CD8-positive, alpha-beta memory T cell (primary cell): ENCODE measurements at regions not wholly inside any gene's neighbourhood (a gene's known extent, or its start where the extent isn't known, plus 50 kb on each side); places are given as distances from the start of the nearest gene placed in this dataset.
"Not testable (repeated sequence)": the region's sequence is repeated elsewhere in the genome, so short reads cannot be mapped to it uniquely, and the experiment has no call there.

Source experiments
- CTCF ChIA-PET: fragments of 350-600 bp; sonication (Branson Sonifier 250); formaldehyde crosslinking; loops from one replicate; lab custom pipeline; 2021; ENCODE audit warnings: antibody characterized with exemption; lab: Charles Lee
- POLR2A ChIA-PET: fragments of 350-600 bp; sonication (Branson Sonifier 250); formaldehyde crosslinking; loops from one replicate; lab custom pipeline; 2021; ENCODE audit warnings: antibody characterized with exemption; lab: Charles Lee
- DNase-seq, 5 donors: peaks; one replicate each; pipeline versions ENCODE4 v3.0.0 to v3.0.0-alpha.2; 2020 to 2022; ENCODE audit warnings: mixed read lengths in 1 of 5
- H3K27ac ChIP-seq: one replicate; pipeline ENCODE4 v1.7.0; 2013; ENCODE audit warnings: low read depth, mild to moderate bottlenecking, low read length, moderate library complexity
- H3K27me3 ChIP-seq: 2 replicates; pipeline ENCODE4 v1.7.0; 2013; ENCODE audit warnings: low read length, mild to moderate bottlenecking; ENCODE audit not compliant: insufficient read depth, poor library complexity, severe bottlenecking
- H3K36me3 ChIP-seq: 2 replicates; pipeline ENCODE4 v1.7.0; 2013; ENCODE audit warnings: mild to moderate bottlenecking, low read length, moderate library complexity; ENCODE audit not compliant: insufficient read depth
- H3K4me1 ChIP-seq: 2 replicates; pipeline ENCODE4 v1.7.0; 2013; ENCODE audit warnings: mild to moderate bottlenecking, low read length, moderate library complexity; ENCODE audit not compliant: insufficient read depth
- H3K4me3 ChIP-seq: 2 replicates; pipeline ENCODE4 v1.7.0; 2013; ENCODE audit warnings: mild to moderate bottlenecking, low read length
- H3K9me3 ChIP-seq: 2 replicates; pipeline ENCODE4 v1.7.0; 2013; ENCODE audit warnings: mild to moderate bottlenecking, low read length
- H3K27ac Mint-ChIP-seq, 8 donors: one replicate each; pipeline ENCODE4 v1.8.0; 2020 to 2021; ENCODE audit warnings: mixed read lengths in 8 of 8, mild to moderate bottlenecking in 6 of 8, inconsistent platforms in 3 of 8, moderate library complexity in 3 of 8
- H3K27me3 Mint-ChIP-seq, 2 donors: one replicate each; pipeline ENCODE4 v1.8.0; 2020 to 2021; ENCODE audit warnings: mixed read lengths in 2 of 2, mild to moderate bottlenecking in 1 of 2, moderate library complexity in 1 of 2
- H3K36me3 Mint-ChIP-seq, 3 donors: one replicate each; pipeline ENCODE4 v1.8.0; 2020 to 2021; ENCODE audit warnings: mixed read lengths in 3 of 3, inconsistent platforms in 1 of 3, mild to moderate bottlenecking in 1 of 3
- H3K4me1 Mint-ChIP-seq, 3 donors: one replicate each; pipeline ENCODE4 v1.8.0; 2020 to 2021; ENCODE audit warnings: mixed read lengths in 3 of 3, inconsistent platforms in 1 of 3, mild to moderate bottlenecking in 1 of 3
- H3K4me3 Mint-ChIP-seq, 7 donors: one replicate each; pipeline ENCODE4 v1.8.0; 2020 to 2021; ENCODE audit warnings: mixed read lengths in 7 of 7, mild to moderate bottlenecking in 6 of 7, moderate library complexity in 4 of 7, inconsistent platforms in 2 of 7
- H3K9me3 Mint-ChIP-seq, 5 donors: one replicate each; pipeline ENCODE4 v1.8.0; 2020 to 2022; ENCODE audit warnings: mixed read lengths in 5 of 5, mild to moderate bottlenecking in 3 of 5, moderate library complexity in 2 of 5, inconsistent platforms in 1 of 5

GRCh38 chr2:8138923-8139667 is 542.8 kb upstream of the ID2 start:
- Histone ChIP-seq H3K27me3 (no peaks in the 10 kb centered on the region), H3K4me3 (no peak overlapping the region), H3K9me3 (no peaks in the 10 kb centered on the region), H3K36me3 (no peaks in the 10 kb centered on the region), H3K4me1 (no peaks in the 10 kb centered on the region), H3K27ac (no peak overlapping the region)
- Mint-ChIP-seq H3K9me3 (no peaks in the 10 kb centered on the region), H3K4me1 (peaks cover 0 to 5% (median 0%) of the 10 kb centered on the region in 3 donors), H3K4me3 (no peak overlapping the region), H3K27ac (no peak overlapping the region), H3K27me3 (peaks cover 0 to 1% of the 10 kb centered on the region in 2 donors), H3K36me3 (peaks cover 0 to 13% (median 2%) of the 10 kb centered on the region in 3 donors)
- no peak for DNase-seq
- ChIA-PET CTCF (no interaction called here), POLR2A (no interaction called here)

- ChIA-PET POLR2A (no interaction called here), CTCF (no interaction called here)
- no peaks in the 10 kb centered on the region for H3K27me3 ChIP-seq
- H3K9me3 ChIP-seq: no peaks in the 10 kb centered on the region
- peaks cover 0 to 13% (median 2%) of the 10 kb centered on the region in 3 donors for H3K36me3 Mint-ChIP-seq
- no peak overlapping the region for H3K27ac Mint-ChIP-seq
- H3K4me1 Mint-ChIP-seq: peaks cover 0 to 5% (median 0%) of the 10 kb centered on the region in 3 donors
- H3K27ac ChIP-seq: no peak overlapping the region
- H3K4me1 ChIP-seq: no peaks in the 10 kb centered on the region
- H3K36me3 ChIP-seq: no peaks in the 10 kb centered on the region
- H3K9me3 Mint-ChIP-seq: no peaks in the 10 kb centered on the region
- H3K27me3 Mint-ChIP-seq: peaks cover 0 to 1% of the 10 kb centered on the region in 2 donors
- no peak for DNase-seq
- H3K4me3 ChIP-seq: no peak overlapping the region
- H3K4me3 Mint-ChIP-seq: no peak overlapping the region
These were observed 542.1 kb upstream of the ID2 start for GRCh38 chr2:8139668-8140200.

GRCh38 chr2:8141079-8141707 is 540.7 kb upstream of the ID2 start:
- peaks cover 0 to 8% (median 0%) of the 10 kb centered on the region in 3 donors for H3K36me3 Mint-ChIP-seq
- CTCF ChIA-PET: no interaction called here
- Histone ChIP-seq H3K36me3 (no peaks in the 10 kb centered on the region), H3K9me3 (no peaks in the 10 kb centered on the region), H3K27me3 (no peaks in the 10 kb centered on the region), H3K4me1 (no peaks in the 10 kb centered on the region), H3K4me3 (no peak overlapping the region), H3K27ac (no peak overlapping the region)
- peaks cover 0 to 3% (median 0%) of the 10 kb centered on the region in 3 donors for H3K4me1 Mint-ChIP-seq
- no peaks in the 10 kb centered on the region for H3K9me3 Mint-ChIP-seq
- H3K27ac Mint-ChIP-seq: peak overlapping the region in 1 of 8 donors; percentile 31
- no peak for DNase-seq
- POLR2A ChIA-PET: no interaction called here
- no peak overlapping the region for H3K4me3 Mint-ChIP-seq
- peaks cover 0 to 1% of the 10 kb centered on the region in 2 donors for H3K27me3 Mint-ChIP-seq

GRCh38 chr2:8141780-8142179 is 540.1 kb upstream of the ID2 start:
- Histone ChIP-seq H3K36me3 (no peaks in the 10 kb centered on the region), H3K4me3 (no peak overlapping the region), H3K27me3 (no peaks in the 10 kb centered on the region), H3K4me1 (no peaks in the 10 kb centered on the region), H3K9me3 (no peaks in the 10 kb centered on the region), H3K27ac (no peak overlapping the region)
- H3K27ac Mint-ChIP-seq: no peak overlapping the region
- ChIA-PET POLR2A (no interaction called here), CTCF (no interaction called here)
- peaks cover 0 to 1% of the 10 kb centered on the region in 2 donors for H3K27me3 Mint-ChIP-seq
- H3K36me3 Mint-ChIP-seq: peaks cover 0 to 3% (median 0%) of the 10 kb centered on the region in 3 donors
- H3K9me3 Mint-ChIP-seq: no peaks in the 10 kb centered on the region
- no peak for DNase-seq
- peaks cover 0 to 3% (median 0%) of the 10 kb centered on the region in 3 donors for H3K4me1 Mint-ChIP-seq
- H3K4me3 Mint-ChIP-seq: no peak overlapping the region

- POLR2A ChIA-PET: no interaction called here
- Histone ChIP-seq H3K27ac (no peak overlapping the region), H3K9me3 (no peaks in the 10 kb centered on the region), H3K36me3 (no peaks in the 10 kb centered on the region), H3K27me3 (no peaks in the 10 kb centered on the region), H3K4me3 (no peak overlapping the region), H3K4me1 (no peaks in the 10 kb centered on the region)
- Mint-ChIP-seq H3K36me3 (no peaks in the 10 kb centered on the region), H3K4me1 (peaks cover 0 to 3% (median 0%) of the 10 kb centered on the region in 3 donors), H3K4me3 (no peak overlapping the region), H3K9me3 (no peaks in the 10 kb centered on the region), H3K27ac (peak overlapping the region in 1 of 8 donors; percentile 47), H3K27me3 (peaks cover 0 to 1% of the 10 kb centered on the region in 2 donors)
- CTCF ChIA-PET: interaction anchor here (1.2 kb wide), 1 partner anchor 15 kb away, joined by 3 read pairs; no protein-coding TSS in a partner anchor
- DNase-seq: no peak
These were observed 539.4 kb upstream of the ID2 start for GRCh38 chr2:8142461-8142860.

GRCh38 chr2:8144131-8144631 is 537.7 kb upstream of the ID2 start:
- Histone ChIP-seq H3K4me1 (no peaks in the 10 kb centered on the region), H3K27ac (no peak overlapping the region), H3K9me3 (no peaks in the 10 kb centered on the region), H3K4me3 (no peak overlapping the region), H3K36me3 (no peaks in the 10 kb centered on the region), H3K27me3 (no peaks in the 10 kb centered on the region)
- DNase-seq: no peak
- H3K4me3 Mint-ChIP-seq: no peak overlapping the region
- no peaks in the 10 kb centered on the region for H3K36me3 Mint-ChIP-seq
- H3K4me1 Mint-ChIP-seq: peaks cover 0 to 3% (median 0%) of the 10 kb centered on the region in 3 donors
- H3K27me3 Mint-ChIP-seq: peaks cover 0 to under 1% of the 10 kb centered on the region in 2 donors
- H3K9me3 Mint-ChIP-seq: no peaks in the 10 kb centered on the region
- POLR2A ChIA-PET: no interaction called here
- no peak overlapping the region for H3K27ac Mint-ChIP-seq
- CTCF ChIA-PET: no interaction called here

GRCh38 chr2:8144785-8145184 is 537.1 kb upstream of the ID2 start:
- H3K9me3 ChIP-seq: no peaks in the 10 kb centered on the region
- Mint-ChIP-seq H3K36me3 (no peaks in the 10 kb centered on the region), H3K4me3 (no peak overlapping the region), H3K4me1 (peaks cover 0 to 2% (median 0%) of the 10 kb centered on the region in 3 donors), H3K27ac (no peak overlapping the region), H3K27me3 (no peaks in the 10 kb centered on the region), H3K9me3 (no peaks in the 10 kb centered on the region)
- no peak overlapping the region for H3K27ac ChIP-seq
- CTCF ChIA-PET: no interaction called here
- H3K27me3 ChIP-seq: no peaks in the 10 kb centered on the region
- POLR2A ChIA-PET: no interaction called here
- H3K36me3 ChIP-seq: no peaks in the 10 kb centered on the region
- no peak for DNase-seq
- no peak overlapping the region for H3K4me3 ChIP-seq
- H3K4me1 ChIP-seq: no peaks in the 10 kb centered on the region

GRCh38 chr2:8145375-8145774 is 536.5 kb upstream of the ID2 start:
- H3K4me1 Mint-ChIP-seq, H3K36me3 ChIP-seq, POLR2A ChIA-PET, H3K27ac ChIP-seq, H3K4me3 ChIP-seq, DNase-seq, H3K27me3 Mint-ChIP-seq, H3K27me3 ChIP-seq, H3K4me1 ChIP-seq, H3K9me3 ChIP-seq, H3K9me3 Mint-ChIP-seq, H3K4me3 Mint-ChIP-seq, CTCF ChIA-PET, H3K36me3 Mint-ChIP-seq: not testable (repeated sequence)
- peak overlapping the region in 1 of 8 donors; percentile 54 for H3K27ac Mint-ChIP-seq
